ENCODE measurements at regions not wholly inside any gene's neighbourhood (a gene's known extent, or its start where the extent isn't known, plus 50 kb on each side); places are given as distances from the start of the nearest gene placed in this dataset.

- TF ChIP-seq ZNF724P (CRISPR knock-in tag; IDR thresholded peaks at IDR 0.05; ENCODE audit: borderline replicate concordance) (no peak), ZSCAN5A (CRISPR knock-in tag; IDR thresholded peaks at IDR 0.05; ENCODE audit: borderline replicate concordance) (no peak), ZBTB26 (CRISPR knock-in tag; IDR thresholded peaks at IDR 0.05; ENCODE audit: borderline replicate concordance) (no peak), PHF8 (CRISPR knock-in tag; IDR thresholded peaks at IDR 0.05) (no peak), STAT5B (CRISPR knock-in tag; IDR thresholded peaks at IDR 0.05) (no peak), ZNF256 (CRISPR knock-in tag; conservative IDR thresholded peaks at IDR 0.05) (no peak), ZNF512B (CRISPR knock-in tag; IDR thresholded peaks at IDR 0.05; ENCODE audit: borderline replicate concordance) (no peak), TEAD3 (CRISPR knock-in tag; optimal IDR thresholded peaks at IDR 0.05; ENCODE audit: borderline replicate concordance) (no peak), CHCHD3 (CRISPR knock-in tag; IDR thresholded peaks at IDR 0.05) (no peak), FOSL2 (CRISPR knock-in tag; IDR thresholded peaks at IDR 0.05) (no peak), MNT (IDR thresholded peaks at IDR 0.05) (no peak), AGO1 (IDR thresholded peaks at IDR 0.05; ENCODE audit: low read depth, low read length, poor library complexity, severe bottlenecking) (no peak), RFXAP (CRISPR knock-in tag; IDR thresholded peaks at IDR 0.05; ENCODE audit: borderline replicate concordance) (no peak)
These were observed 272.8 kb downstream of the NNT start (continued) for GRCh38 chr5:43875741-43876140.

Data from HepG2 (cell line).